HepG2 (cell line): ENCODE measurements at regions not wholly inside any gene's neighbourhood (a gene's known extent, or its start where the extent isn't known, plus 50 kb on each side); places are given as distances from the start of the nearest gene placed in this dataset.

ENCODE experiments used
- ATAC-seq: fragments of 200-7000 bp; cut with Tn5 transposase; 3 replicates; pipeline ENCODE4 v1.9.1; 2020; ENCODE audit warnings: mild to moderate bottlenecking, moderate library complexity
- BruUV-seq: library from RNA; stranded (reverse); fragments of 400-500 nt; replicated peaks from 2 replicates; lab custom pipeline; 2021; lab: Mats Ljungman, UMichigan
- CTCF ChIA-PET: fragments of 300-600 bp; formaldehyde crosslinking; extraction: SDS; loops from one replicate; lab custom pipeline; 2021; ENCODE audit warnings: low total read pairs, inconsistent platforms, low intra/inter-chr PET ratio; lab: Yijun Ruan, JAX
- POLR2A ChIA-PET: fragments of 350-600 bp; sonication (Branson Sonifier 250); formaldehyde crosslinking; loops from one replicate; lab custom pipeline; 2020; ENCODE audit warnings: antibody characterized with exemption, inconsistent platforms; lab: Yijun Ruan, JAX
- DNase-seq: peaks from one replicate; pipeline ENCODE4 v3.0.0-alpha.2; 2015; ENCODE audit warnings: low spot score
- FAIRE-seq: peaks from 3 replicates; lab custom pipeline; 2011; peaks lifted over from hg19 to GRCh38; lab: Jason Lieb, UNC
- H2AFZ ChIP-seq: one replicate; pipeline ENCODE4 v1.6.1; 2011; ENCODE audit warnings: low read length, inconsistent platforms
- H3K27ac ChIP-seq: fragments of 300-600 bp; 3 replicates; pipeline ENCODE4 v1.8.0; 2011; ENCODE audit warnings: mixed run types, mild to moderate bottlenecking, mixed read lengths, low read length, inconsistent platforms; ENCODE audit not compliant: insufficient read depth; ENCODE audit errors: extremely low read length
- H3K27me3 ChIP-seq, 2 experiments: fragments of 200-600 bp in 1 of 2; 2 replicates in 1 of 2; 3 replicates in 1 of 2; pipeline versions ENCODE4 v1.6.0 to v1.8.0; 2011; ENCODE audit warnings: low read length in 2 of 2, mild to moderate bottlenecking in 2 of 2, moderate library complexity in 2 of 2, inconsistent platforms in 1 of 2; ENCODE audit not compliant: insufficient read depth in 2 of 2, control insufficient read depth in 1 of 2
- H3K36me3 ChIP-seq, 2 experiments: fragments of 200-600 bp in 1 of 2; replicated peaks in 1 of 2; 2 replicates in 1 of 2; 3 replicates in 1 of 2; pipeline versions ENCODE4 v1.5.1 to v1.8.0; 2011; ENCODE audit warnings: low read length in 2 of 2, inconsistent platforms in 1 of 2; ENCODE audit not compliant: insufficient read depth in 2 of 2, control insufficient read depth in 1 of 2
- H3K4me1 ChIP-seq: 2 replicates; pipeline ENCODE4 v1.5.1; 2012; ENCODE audit warnings: low read length, inconsistent platforms; ENCODE audit not compliant: insufficient read depth
- H3K4me2 ChIP-seq: 2 replicates; pipeline ENCODE4 v1.6.0; 2011; ENCODE audit warnings: low read depth, low read length, inconsistent platforms
- H3K4me3 ChIP-seq, 3 experiments: fragments of 200-600 bp in 1 of 3; sonication (generic), shearing (Covaris generic) in 1 of 3; replicated peaks in 1 of 3; 2 replicates each; pipeline ENCODE4 v1.5.1; 2011 to 2016; ENCODE audit warnings: low read length in 3 of 3, inconsistent platforms in 2 of 3, low read depth in 2 of 3, mild to moderate bottlenecking in 2 of 3, control low read depth in 1 of 3, mixed read lengths in 1 of 3; ENCODE audit not compliant: insufficient read depth in 1 of 3
- H3K79me2 ChIP-seq: one replicate; pipeline ENCODE4 v1.6.1; 2011; ENCODE audit warnings: low read length, inconsistent platforms; ENCODE audit not compliant: insufficient read depth
- H3K9ac ChIP-seq: 2 replicates; pipeline ENCODE4 v1.6.0; 2011; ENCODE audit warnings: mild to moderate bottlenecking, low read depth, low read length, inconsistent platforms; ENCODE audit not compliant: insufficient read depth
- H3K9me3 ChIP-seq: 2 replicates; pipeline ENCODE4 v1.5.1; 2012; ENCODE audit warnings: mild to moderate bottlenecking, low read length
- H4K20me1 ChIP-seq: 2 replicates; pipeline ENCODE4 v1.6.0; 2011; ENCODE audit warnings: inconsistent platforms, mild to moderate bottlenecking, low read length, moderate library complexity; ENCODE audit not compliant: insufficient read depth
- AGO2 ChIP-seq: fragments of 200-400 bp; formaldehyde crosslinking; optimal IDR thresholded peaks from 2 replicates; pipeline ENCODE3; 2017; ENCODE audit warnings: mild to moderate bottlenecking, low read depth, low read length, moderate library complexity
- HDAC2 ChIP-seq: sonication (generic); formaldehyde crosslinking; IDR thresholded peaks from 2 replicates; pipeline ENCODE4 v1.4.0; 2020; ENCODE audit warnings: missing genetic modification reagents
- ISX ChIP-seq: sonication (generic); formaldehyde crosslinking; conservative IDR thresholded peaks from 2 replicates; pipeline ENCODE4 v1.5.0; 2020; ENCODE audit warnings: missing genetic modification reagents
- NCOR1 ChIP-seq: fragments of 200-600 bp; sonication (generic); IDR thresholded peaks from 2 replicates; pipeline ENCODE4 v1.7.0; 2017; ENCODE audit warnings: antibody characterized with exemption, low read length, borderline replicate concordance
- REPIN1 ChIP-seq: sonication (generic); formaldehyde crosslinking; IDR thresholded peaks from 2 replicates; pipeline ENCODE4 v1.8.0; 2022; ENCODE audit warnings: missing genetic modification reagents, low read depth, mild to moderate bottlenecking, borderline replicate concordance
- ZFP62 ChIP-seq: sonication (generic); formaldehyde crosslinking; IDR thresholded peaks from 2 replicates; pipeline ENCODE4 v1.4.0; 2020; ENCODE audit warnings: missing genetic modification reagents
- ZNF572 ChIP-seq: sonication (generic); formaldehyde crosslinking; IDR thresholded peaks from 2 replicates; pipeline ENCODE4 v1.5.1; 2020; ENCODE audit warnings: mild to moderate bottlenecking, missing genetic modification reagents
- ZNF607 ChIP-seq: sonication (generic); formaldehyde crosslinking; IDR thresholded peaks from 2 replicates; pipeline ENCODE4 v1.5.1; 2020; ENCODE audit warnings: missing genetic modification reagents, mild to moderate bottlenecking, borderline replicate concordance
- ZNF7 ChIP-seq: IDR thresholded peaks from 2 replicates; pipeline ENCODE4 v1.6.1; 2016; ENCODE audit warnings: missing biosample characterization, missing genetic modification reagents
- WGBS: methylation state at CpG from one replicate; pipeline ENCODE4 v1.1.6; 2017; ENCODE audit warnings: low lambda C conversion rate; 5-methylcytosine and 5-hydroxymethylcytosine counted together
- in situ Hi-C: cut with HindIII; loops from 2 replicates; pipeline ENCODE4 v1.10.0; 2017; ENCODE audit warnings: low pct_unique_long_range_greater_than_20kb; ENCODE audit not compliant: extremely low pct_ligation_motif_present
- intact Hi-C: fragments of 100-400 bp; cut with micrococcal nuclease; formaldehyde crosslinking; loops from one replicate; pipeline ENCODE4 v1.10.0; 2022; ENCODE audit not compliant: unreplicated experiment
- TF ChIP-seq, protein P1 (sequence below), 2 experiments: fragments of 450-650 bp in 1 of 2; sonication (generic) in 1 of 2; formaldehyde crosslinking; IDR thresholded peaks; 2 replicates each; pipeline versions ENCODE4 v1.5.0 to v1.8.0; 2020 to 2022; ENCODE audit warnings: mild to moderate bottlenecking in 1 of 2, missing genetic modification reagents in 1 of 2
- TF ChIP-seq, protein P2 (sequence below): sonication (generic); formaldehyde crosslinking; IDR thresholded peaks from 2 replicates; pipeline ENCODE4 v1.9.0; 2021; ENCODE audit warnings: mild to moderate bottlenecking, missing genetic modification reagents
- TF ChIP-seq, protein P3 (sequence below): sonication (generic); formaldehyde crosslinking; IDR thresholded peaks from 2 replicates; pipeline ENCODE4 v1.4.0; 2020; ENCODE audit warnings: mild to moderate bottlenecking, missing genetic modification reagents
- TF ChIP-seq, protein P4 (sequence below): sonication (generic); formaldehyde crosslinking; IDR thresholded peaks from 2 replicates; pipeline ENCODE4 v1.5.0; 2020; ENCODE audit warnings: mild to moderate bottlenecking, low read depth, missing genetic modification reagents, borderline replicate concordance
- TF ChIP-seq, protein P5 (sequence below): sonication (generic); formaldehyde crosslinking; IDR thresholded peaks from 2 replicates; pipeline ENCODE4 v1.9.0; 2021; ENCODE audit warnings: missing genetic modification reagents, mild to moderate bottlenecking, borderline replicate concordance

DNA sequence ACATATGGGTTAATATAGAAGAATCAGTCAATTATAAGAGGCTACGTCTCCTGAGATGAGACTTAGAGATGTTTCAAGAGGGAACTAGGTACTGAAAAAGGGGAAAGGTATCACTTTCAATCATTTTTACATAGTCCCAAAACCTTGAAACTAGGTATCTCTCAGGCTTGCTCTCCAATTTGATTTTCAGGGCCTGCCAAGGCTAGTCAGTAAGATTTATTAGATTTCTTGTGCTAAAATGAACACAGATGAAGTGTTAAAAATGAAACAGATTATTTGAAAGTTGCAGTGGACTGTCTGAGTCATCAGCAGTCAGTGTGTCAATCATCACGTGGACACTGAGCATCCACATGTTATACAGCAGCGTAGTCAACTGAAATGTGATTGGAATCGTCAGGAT is 591.1 kb downstream of the DTWD2 start:
- ChIA-PET POLR2A (no interaction called here), CTCF (no interaction called here)
- ATAC-seq (no peak), FAIRE-seq (no peak), DNase-seq (no peak)
- H3K9ac ChIP-seq = no peak overlapping the region
- intact Hi-C loops = no loop called here
- no peak overlapping the region for H3K4me2 ChIP-seq
- 5% methylated on average over 4 of the region's 4 CpGs for WGBS
- no peaks in the 10 kb centered on the region for H4K20me1 ChIP-seq
- H3K9me3 ChIP-seq = no peaks in the 10 kb centered on the region
- H3K27ac ChIP-seq = no peak overlapping the region
- H3K36me3 ChIP-seq = no peaks in the 10 kb centered on the region
- in situ Hi-C loops = no loop called here
- no peaks in the 10 kb centered on the region for H3K27me3 ChIP-seq
- H2AFZ ChIP-seq = no peak overlapping the region
- H3K4me1 ChIP-seq = no peaks in the 10 kb centered on the region
- BruUV-seq = no TSS peak
- H3K4me3 ChIP-seq = no peak overlapping the region
- H3K79me2 ChIP-seq = no peaks in the 10 kb centered on the region
- no peak for TF ChIP-seq ZNF7 (CRISPR knock-in tag)
- TF ChIP-seq, protein P1, sequence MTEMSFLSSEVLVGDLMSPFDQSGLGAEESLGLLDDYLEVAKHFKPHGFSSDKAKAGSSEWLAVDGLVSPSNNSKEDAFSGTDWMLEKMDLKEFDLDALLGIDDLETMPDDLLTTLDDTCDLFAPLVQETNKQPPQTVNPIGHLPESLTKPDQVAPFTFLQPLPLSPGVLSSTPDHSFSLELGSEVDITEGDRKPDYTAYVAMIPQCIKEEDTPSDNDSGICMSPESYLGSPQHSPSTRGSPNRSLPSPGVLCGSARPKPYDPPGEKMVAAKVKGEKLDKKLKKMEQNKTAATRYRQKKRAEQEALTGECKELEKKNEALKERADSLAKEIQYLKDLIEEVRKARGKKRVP (CRISPR knock-in tag; IDR thresholded peaks at IDR 0.05) = no peak
- TF ChIP-seq ZFP62 = no peak
- TF ChIP-seq, protein P2, sequence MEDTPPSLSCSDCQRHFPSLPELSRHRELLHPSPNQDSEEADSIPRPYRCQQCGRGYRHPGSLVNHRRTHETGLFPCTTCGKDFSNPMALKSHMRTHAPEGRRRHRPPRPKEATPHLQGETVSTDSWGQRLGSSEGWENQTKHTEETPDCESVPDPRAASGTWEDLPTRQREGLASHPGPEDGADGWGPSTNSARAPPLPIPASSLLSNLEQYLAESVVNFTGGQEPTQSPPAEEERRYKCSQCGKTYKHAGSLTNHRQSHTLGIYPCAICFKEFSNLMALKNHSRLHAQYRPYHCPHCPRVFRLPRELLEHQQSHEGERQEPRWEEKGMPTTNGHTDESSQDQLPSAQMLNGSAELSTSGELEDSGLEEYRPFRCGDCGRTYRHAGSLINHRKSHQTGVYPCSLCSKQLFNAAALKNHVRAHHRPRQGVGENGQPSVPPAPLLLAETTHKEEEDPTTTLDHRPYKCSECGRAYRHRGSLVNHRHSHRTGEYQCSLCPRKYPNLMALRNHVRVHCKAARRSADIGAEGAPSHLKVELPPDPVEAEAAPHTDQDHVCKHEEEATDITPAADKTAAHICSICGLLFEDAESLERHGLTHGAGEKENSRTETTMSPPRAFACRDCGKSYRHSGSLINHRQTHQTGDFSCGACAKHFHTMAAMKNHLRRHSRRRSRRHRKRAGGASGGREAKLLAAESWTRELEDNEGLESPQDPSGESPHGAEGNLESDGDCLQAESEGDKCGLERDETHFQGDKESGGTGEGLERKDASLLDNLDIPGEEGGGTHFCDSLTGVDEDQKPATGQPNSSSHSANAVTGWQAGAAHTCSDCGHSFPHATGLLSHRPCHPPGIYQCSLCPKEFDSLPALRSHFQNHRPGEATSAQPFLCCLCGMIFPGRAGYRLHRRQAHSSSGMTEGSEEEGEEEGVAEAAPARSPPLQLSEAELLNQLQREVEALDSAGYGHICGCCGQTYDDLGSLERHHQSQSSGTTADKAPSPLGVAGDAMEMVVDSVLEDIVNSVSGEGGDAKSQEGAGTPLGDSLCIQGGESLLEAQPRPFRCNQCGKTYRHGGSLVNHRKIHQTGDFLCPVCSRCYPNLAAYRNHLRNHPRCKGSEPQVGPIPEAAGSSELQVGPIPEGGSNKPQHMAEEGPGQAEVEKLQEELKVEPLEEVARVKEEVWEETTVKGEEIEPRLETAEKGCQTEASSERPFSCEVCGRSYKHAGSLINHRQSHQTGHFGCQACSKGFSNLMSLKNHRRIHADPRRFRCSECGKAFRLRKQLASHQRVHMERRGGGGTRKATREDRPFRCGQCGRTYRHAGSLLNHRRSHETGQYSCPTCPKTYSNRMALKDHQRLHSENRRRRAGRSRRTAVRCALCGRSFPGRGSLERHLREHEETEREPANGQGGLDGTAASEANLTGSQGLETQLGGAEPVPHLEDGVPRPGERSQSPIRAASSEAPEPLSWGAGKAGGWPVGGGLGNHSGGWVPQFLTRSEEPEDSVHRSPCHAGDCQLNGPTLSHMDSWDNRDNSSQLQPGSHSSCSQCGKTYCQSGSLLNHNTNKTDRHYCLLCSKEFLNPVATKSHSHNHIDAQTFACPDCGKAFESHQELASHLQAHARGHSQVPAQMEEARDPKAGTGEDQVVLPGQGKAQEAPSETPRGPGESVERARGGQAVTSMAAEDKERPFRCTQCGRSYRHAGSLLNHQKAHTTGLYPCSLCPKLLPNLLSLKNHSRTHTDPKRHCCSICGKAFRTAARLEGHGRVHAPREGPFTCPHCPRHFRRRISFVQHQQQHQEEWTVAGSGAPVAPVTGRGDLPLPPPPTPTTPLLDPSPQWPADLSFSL (CRISPR knock-in tag) = no peak
- no peak for TF ChIP-seq ZNF572 (CRISPR knock-in tag)
- TF ChIP-seq HDAC2 (CRISPR knock-in tag) = no peak
- TF ChIP-seq NCOR1 = no peak
- TF ChIP-seq, protein P3, sequence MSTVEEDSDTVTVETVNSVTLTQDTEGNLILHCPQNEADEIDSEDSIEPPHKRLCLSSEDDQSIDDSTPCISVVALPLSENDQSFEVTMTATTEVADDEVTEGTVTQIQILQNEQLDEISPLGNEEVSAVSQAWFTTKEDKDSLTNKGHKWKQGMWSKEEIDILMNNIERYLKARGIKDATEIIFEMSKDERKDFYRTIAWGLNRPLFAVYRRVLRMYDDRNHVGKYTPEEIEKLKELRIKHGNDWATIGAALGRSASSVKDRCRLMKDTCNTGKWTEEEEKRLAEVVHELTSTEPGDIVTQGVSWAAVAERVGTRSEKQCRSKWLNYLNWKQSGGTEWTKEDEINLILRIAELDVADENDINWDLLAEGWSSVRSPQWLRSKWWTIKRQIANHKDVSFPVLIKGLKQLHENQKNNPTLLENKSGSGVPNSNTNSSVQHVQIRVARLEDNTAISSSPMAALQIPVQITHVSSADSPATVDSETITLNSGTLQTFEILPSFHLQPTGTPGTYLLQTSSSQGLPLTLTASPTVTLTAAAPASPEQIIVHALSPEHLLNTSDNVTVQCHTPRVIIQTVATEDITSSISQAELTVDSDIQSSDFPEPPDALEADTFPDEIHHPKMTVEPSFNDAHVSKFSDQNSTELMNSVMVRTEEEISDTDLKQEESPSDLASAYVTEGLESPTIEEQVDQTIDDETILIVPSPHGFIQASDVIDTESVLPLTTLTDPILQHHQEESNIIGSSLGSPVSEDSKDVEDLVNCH (CRISPR knock-in tag) = no peak
- no peak for TF ChIP-seq REPIN1
- no peak for TF ChIP-seq ISX (CRISPR knock-in tag)
- TF ChIP-seq, protein P4, sequence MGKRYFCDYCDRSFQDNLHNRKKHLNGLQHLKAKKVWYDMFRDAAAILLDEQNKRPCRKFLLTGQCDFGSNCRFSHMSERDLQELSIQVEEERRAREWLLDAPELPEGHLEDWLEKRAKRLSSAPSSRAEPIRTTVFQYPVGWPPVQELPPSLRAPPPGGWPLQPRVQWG (CRISPR knock-in tag) = no peak
- TF ChIP-seq AGO2 = no peak
- no peak for TF ChIP-seq ZNF607 (CRISPR knock-in tag)
- TF ChIP-seq, protein P5, sequence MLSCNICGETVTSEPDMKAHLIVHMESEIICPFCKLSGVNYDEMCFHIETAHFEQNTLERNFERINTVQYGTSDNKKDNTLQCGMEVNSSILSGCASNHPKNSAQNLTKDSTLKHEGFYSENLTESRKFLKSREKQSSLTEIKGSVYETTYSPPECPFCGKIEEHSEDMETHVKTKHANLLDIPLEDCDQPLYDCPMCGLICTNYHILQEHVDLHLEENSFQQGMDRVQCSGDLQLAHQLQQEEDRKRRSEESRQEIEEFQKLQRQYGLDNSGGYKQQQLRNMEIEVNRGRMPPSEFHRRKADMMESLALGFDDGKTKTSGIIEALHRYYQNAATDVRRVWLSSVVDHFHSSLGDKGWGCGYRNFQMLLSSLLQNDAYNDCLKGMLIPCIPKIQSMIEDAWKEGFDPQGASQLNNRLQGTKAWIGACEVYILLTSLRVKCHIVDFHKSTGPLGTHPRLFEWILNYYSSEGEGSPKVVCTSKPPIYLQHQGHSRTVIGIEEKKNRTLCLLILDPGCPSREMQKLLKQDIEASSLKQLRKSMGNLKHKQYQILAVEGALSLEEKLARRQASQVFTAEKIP (CRISPR knock-in tag) = no peak
